ENCODE measurements at regions not wholly inside any gene's neighbourhood (a gene's known extent, or its start where the extent isn't known, plus 50 kb on each side); places are given as distances from the start of the nearest gene placed in this dataset.

GRCh38 chr5:122691931-122692330 is 82.9 kb upstream of the SNX2 start (continued):
- TF ChIP-seq RELA (CRISPR knock-in tag; IDR thresholded peaks at IDR 0.05; ENCODE audit: borderline replicate concordance) = no peak
- TF ChIP-seq USF2 (CRISPR knock-in tag; IDR thresholded peaks at IDR 0.05) = no peak
- TF ChIP-seq JUN (CRISPR knock-in tag; IDR thresholded peaks at IDR 0.05) = no peak

GRCh38 chr5:122693963-122694362 is 80.9 kb upstream of the SNX2 start:
- no peak for TF ChIP-seq ZNF532 (CRISPR knock-in tag; IDR thresholded peaks at IDR 0.05; ENCODE audit: borderline replicate concordance)
- no peak for TF ChIP-seq ZNF423 (CRISPR knock-in tag; IDR thresholded peaks at IDR 0.05)
- TF ChIP-seq STAT6 (CRISPR knock-in tag; conservative IDR thresholded peaks at IDR 0.05; ENCODE audit: low read depth) = no peak
- TF ChIP-seq NR2C2 (CRISPR knock-in tag; IDR thresholded peaks at IDR 0.05) = no peak
- TF ChIP-seq TEAD4 (CRISPR knock-in tag; IDR thresholded peaks at IDR 0.05) = no peak
- TF ChIP-seq ATF1 (CRISPR knock-in tag; IDR thresholded peaks at IDR 0.05) = no peak
- no peak for TF ChIP-seq SOX15 (CRISPR knock-in tag; IDR thresholded peaks at IDR 0.05)
- TF ChIP-seq NR3C1 (CRISPR knock-in tag; conservative IDR thresholded peaks at IDR 0.05; ENCODE audit: low read depth) = no peak

GRCh38 chr5:122694884-122695283 is 80.0 kb upstream of the SNX2 start:
- ChIA-PET POLR2A (no interaction called here), CTCF (interaction anchor here (1.5 kb wide), 1 partner anchor 10 kb away, joined by 10 read pairs; no protein-coding TSS in a partner anchor)
- DNase-seq (ENCODE audit: low spot score) (no peak), ATAC-seq (no peak)
- H3K36me3 Mint-ChIP-seq = no peaks in the 10 kb centered on the region
- no peaks in the 10 kb centered on the region for H3K27me3 Mint-ChIP-seq (ENCODE audit: low read depth)
- no peak overlapping the region for H3K4me3 Mint-ChIP-seq
- no peak overlapping the region for H3K27ac Mint-ChIP-seq
- H3K4me1 Mint-ChIP-seq = no peaks in the 10 kb centered on the region
- H3K9me3 Mint-ChIP-seq = no peaks in the 10 kb centered on the region
- TF ChIP-seq ZNF532 (CRISPR knock-in tag; IDR thresholded peaks at IDR 0.05; ENCODE audit: borderline replicate concordance) (no peak), ETV6 (CRISPR knock-in tag; IDR thresholded peaks at IDR 0.05) (no peak), MAX (CRISPR knock-in tag; IDR thresholded peaks at IDR 0.05) (no peak), HMGXB4 (CRISPR knock-in tag; IDR thresholded peaks at IDR 0.05) (no peak), CREB1 (CRISPR knock-in tag; IDR thresholded peaks at IDR 0.05) (no peak), MYBL2 (CRISPR knock-in tag; IDR thresholded peaks at IDR 0.05) (no peak), ZNF219 (CRISPR knock-in tag; IDR thresholded peaks at IDR 0.05; ENCODE audit: borderline replicate concordance) (no peak), RELA (CRISPR knock-in tag; IDR thresholded peaks at IDR 0.05; ENCODE audit: borderline replicate concordance) (no peak), EMX1 (CRISPR knock-in tag; IDR thresholded peaks at IDR 0.05) (no peak), ZBTB43 (CRISPR knock-in tag; IDR thresholded peaks at IDR 0.05) (no peak)

More at GRCh38 chr5:122693963-122694362, 80.9 kb upstream of the SNX2 start:
- H3K4me1 Mint-ChIP-seq = no peaks in the 10 kb centered on the region
- H3K9me3 Mint-ChIP-seq = no peaks in the 10 kb centered on the region
- POLR2A ChIA-PET = no interaction called here
- CTCF ChIA-PET = no interaction called here
- no peaks in the 10 kb centered on the region for H3K27me3 Mint-ChIP-seq (ENCODE audit: low read depth)
- H3K27ac Mint-ChIP-seq = no peak overlapping the region
- ATAC-seq = no peak
- no peak overlapping the region for H3K4me3 Mint-ChIP-seq
- H3K36me3 Mint-ChIP-seq = no peaks in the 10 kb centered on the region
- DNase-seq (ENCODE audit: low spot score) = no peak

All from WTC11 (cell line).